ENCODE measurements at regions not wholly inside any gene's neighbourhood (a gene's known extent, or its start where the extent isn't known, plus 50 kb on each side); places are given as distances from the start of the nearest gene placed in this dataset.

- Histone ChIP-seq H3K4me1 (ENCODE audit: control insufficient read depth, extremely low read depth, insufficient read depth, low read length) (no peaks in the 10 kb centered on the region), H3K27ac (ENCODE audit: insufficient read depth, low read depth, low read length) (no peak overlapping the region), H2AFZ (ENCODE audit: low read depth, low read length) (no peak overlapping the region), H3K9me1 (replicated peaks; ENCODE audit: control insufficient read depth, extremely low read depth, insufficient read depth, low read length) (no peaks in the 10 kb centered on the region), H3K4me3 (replicated peaks in 1 of 3; ENCODE audit: insufficient read depth in 1 of 3, low read depth in 1 of 3, low read length in 3 of 3) (no peak overlapping the region), H3K9ac (replicated peaks; ENCODE audit: extremely low read depth, insufficient read depth, low read length) (no peak overlapping the region), H3K9me3 (replicated peaks; ENCODE audit: control insufficient read depth, insufficient read depth, low read length) (no peaks in the 10 kb centered on the region), H3K4me2 (ENCODE audit: insufficient read depth, low read length) (no peak overlapping the region), H4K20me1 (replicated peaks; ENCODE audit: control insufficient read depth, extremely low read depth, insufficient read depth, low read length) (no peaks in the 10 kb centered on the region), H3K79me2 (ENCODE audit: control insufficient read depth, insufficient read depth, low read length) (no peaks in the 10 kb centered on the region), H3K27me3 (ENCODE audit: control insufficient read depth in 2 of 2, insufficient read depth in 2 of 2, low read length in 2 of 2) (no peaks in the 10 kb centered on the region), H3K36me3 (ENCODE audit: control insufficient read depth in 2 of 2, extremely low read depth in 1 of 2, insufficient read depth in 2 of 2, low read length in 2 of 2) (no peaks in the 10 kb centered on the region)
- CTCF ChIA-PET: no interaction called here
- FAIRE-seq (no peak), DNase-seq (ENCODE audit: low read depth, low spot score) (no peak)
- TF ChIP-seq POLR2AphosphoS5 (IDR thresholded peaks at IDR 0.05; ENCODE audit: insufficient read depth, low read depth, low read length): no peak
- no peak for TF ChIP-seq CTCF (IDR thresholded peaks at IDR 0.05; ENCODE audit: extremely low read depth in 1 of 2, insufficient read depth in 1 of 2, low read depth in 1 of 2, low read length in 2 of 2)
- TF ChIP-seq MAX (IDR thresholded peaks at IDR 0.05; ENCODE audit: insufficient read depth, insufficient read length): no peak
- no peak for TF ChIP-seq MYC (IDR thresholded peaks at IDR 0.05; ENCODE audit: low read depth, low read length)
- TF ChIP-seq FOS (IDR thresholded peaks at IDR 0.05; ENCODE audit: borderline replicate concordance, insufficient read depth, low read length): no peak
- TF ChIP-seq POLR2A (IDR thresholded peaks at IDR 0.05; ENCODE audit: low read depth, low read length): no peak
- TF ChIP-seq GATA2 (IDR thresholded peaks at IDR 0.05; ENCODE audit: insufficient read depth, insufficient read length, low read depth, low read length): no peak
- no peak for TF ChIP-seq JUN (IDR thresholded peaks at IDR 0.05; ENCODE audit: borderline replicate concordance, insufficient read depth, insufficient read length, low read depth)
- no peak for TF ChIP-seq EZH2 (IDR thresholded peaks at IDR 0.05; ENCODE audit: borderline replicate concordance, low read depth, low read length, severe bottlenecking)
- no TSS peak for BruUV-seq (replicated peaks)
- dilution Hi-C loops (cut with MboI; ENCODE audit: extremely low pct_ligation_motif_present, low sequenced_read_pairs): no loop called here
- intact Hi-C loops (cut with micrococcal nuclease): no loop called here
- POLR2A ChIA-PET: no interaction called here
Measured at GRCh38 chr3:71887256-71887655, 102.3 kb upstream of the PROK2 start.

Measured in endothelial cell of umbilical vein (primary cell).